ENCODE measurements at regions not wholly inside any gene's neighbourhood (a gene's known extent, or its start where the extent isn't known, plus 50 kb on each side); places are given as distances from the start of the nearest gene placed in this dataset.

DNA sequence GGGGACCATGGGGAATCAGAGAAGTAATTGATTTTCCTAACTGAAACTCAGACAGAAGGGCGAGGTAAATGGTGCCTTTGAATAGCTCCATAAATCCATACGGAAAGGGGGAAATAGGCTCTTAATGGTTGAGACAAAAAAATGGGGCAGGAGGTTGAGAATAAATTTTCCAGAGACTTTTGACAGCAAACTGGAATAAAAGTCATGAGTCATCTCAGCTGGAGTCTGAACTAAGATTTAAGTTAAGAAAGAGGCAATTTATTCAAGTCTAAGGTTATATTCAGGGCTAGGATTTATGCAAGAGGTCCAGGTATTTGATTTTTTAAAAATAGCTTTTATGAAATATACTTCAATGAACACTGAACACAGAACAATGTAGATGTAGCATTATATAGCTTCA is 238.7 kb upstream of the RORA start:
- TF ChIP-seq, protein P1, sequence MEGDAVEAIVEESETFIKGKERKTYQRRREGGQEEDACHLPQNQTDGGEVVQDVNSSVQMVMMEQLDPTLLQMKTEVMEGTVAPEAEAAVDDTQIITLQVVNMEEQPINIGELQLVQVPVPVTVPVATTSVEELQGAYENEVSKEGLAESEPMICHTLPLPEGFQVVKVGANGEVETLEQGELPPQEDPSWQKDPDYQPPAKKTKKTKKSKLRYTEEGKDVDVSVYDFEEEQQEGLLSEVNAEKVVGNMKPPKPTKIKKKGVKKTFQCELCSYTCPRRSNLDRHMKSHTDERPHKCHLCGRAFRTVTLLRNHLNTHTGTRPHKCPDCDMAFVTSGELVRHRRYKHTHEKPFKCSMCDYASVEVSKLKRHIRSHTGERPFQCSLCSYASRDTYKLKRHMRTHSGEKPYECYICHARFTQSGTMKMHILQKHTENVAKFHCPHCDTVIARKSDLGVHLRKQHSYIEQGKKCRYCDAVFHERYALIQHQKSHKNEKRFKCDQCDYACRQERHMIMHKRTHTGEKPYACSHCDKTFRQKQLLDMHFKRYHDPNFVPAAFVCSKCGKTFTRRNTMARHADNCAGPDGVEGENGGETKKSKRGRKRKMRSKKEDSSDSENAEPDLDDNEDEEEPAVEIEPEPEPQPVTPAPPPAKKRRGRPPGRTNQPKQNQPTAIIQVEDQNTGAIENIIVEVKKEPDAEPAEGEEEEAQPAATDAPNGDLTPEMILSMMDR (IDR thresholded peaks at IDR 0.05): no peak
- no peak for TF ChIP-seq ZFX (IDR thresholded peaks at IDR 0.05; ENCODE audit: borderline replicate concordance)
